HG02970 (cell line): ENCODE measurements at regions not wholly inside any gene's neighbourhood (a gene's known extent, or its start where the extent isn't known, plus 50 kb on each side); places are given as distances from the start of the nearest gene placed in this dataset.

ENCODE experiments used
- ATAC-seq: cut with Tn5 transposase; IDR thresholded peaks from one replicate; pipeline ENCODE4 v1.9.1; 2021; ENCODE audit warnings: mild to moderate bottlenecking, moderate library complexity, moderate number of reproducible peaks; ENCODE audit not compliant: unreplicated experiment, low FRiP score

DNA sequence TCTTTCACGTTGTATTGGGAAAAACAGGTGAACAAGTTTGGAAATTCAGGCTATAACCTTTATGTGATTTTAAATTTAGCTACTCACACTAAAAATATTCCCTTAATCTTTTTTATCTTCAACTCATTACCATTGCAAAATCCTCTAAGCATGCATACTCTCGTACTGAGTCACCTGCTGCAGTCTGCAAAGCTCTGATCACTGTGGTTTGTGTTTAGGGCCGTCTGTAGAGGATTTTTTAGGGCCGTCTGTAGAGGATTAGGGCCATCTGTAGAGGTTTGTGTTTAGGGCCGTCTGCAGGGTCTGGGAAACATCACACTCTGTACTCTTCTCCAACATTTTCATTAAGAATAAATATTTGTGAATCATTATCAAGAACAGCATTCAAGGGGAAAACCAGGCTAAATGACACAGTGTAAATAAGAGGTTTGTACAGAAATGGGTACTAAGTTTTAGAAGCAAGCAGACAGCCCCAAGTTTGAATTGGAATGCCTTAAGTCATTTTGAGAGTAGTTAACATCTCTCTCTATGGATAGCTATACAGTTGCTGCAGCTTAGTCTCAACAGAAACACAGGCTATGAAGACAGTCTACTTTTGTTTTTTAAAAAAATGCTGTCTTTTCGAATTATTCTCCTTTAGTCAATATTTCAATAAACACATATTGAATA, 155.0 kb upstream of the TSLP start:
- ATAC-seq: no peak

DNA sequence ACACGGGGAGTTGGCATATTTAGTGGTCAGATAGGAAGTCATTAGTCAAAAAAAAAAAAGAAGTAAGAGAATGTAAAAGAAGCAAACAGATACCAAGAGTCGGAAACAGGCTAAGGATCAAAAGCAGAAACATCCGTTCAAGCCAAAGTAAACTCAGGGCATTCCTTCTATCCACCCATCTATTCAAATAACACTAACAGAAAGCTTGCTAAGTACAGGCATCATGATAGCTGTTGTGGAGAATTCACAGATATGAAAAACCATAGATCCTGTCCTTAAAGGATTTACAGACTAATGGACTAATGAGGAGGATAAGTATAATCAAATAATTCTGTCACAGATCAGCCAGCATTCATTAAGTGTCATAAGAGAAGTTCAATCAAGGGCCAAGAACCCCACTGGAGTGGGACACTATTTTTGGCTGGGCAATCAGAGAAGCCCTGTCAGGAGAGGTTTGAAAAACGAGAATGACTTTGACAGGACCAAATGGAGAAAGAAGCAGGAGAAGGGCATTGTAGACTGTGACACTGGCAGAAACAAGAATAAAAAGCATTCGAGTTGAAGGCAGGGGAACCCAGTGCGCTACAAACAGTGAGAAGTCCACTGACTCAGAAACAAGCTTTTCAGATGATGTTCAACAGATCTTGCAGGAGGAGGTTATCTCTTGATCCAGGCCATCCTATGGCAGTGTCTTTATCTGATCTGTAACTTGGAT, 154.2 kb upstream of the TSLP start:
- ATAC-seq: no peak

DNA sequence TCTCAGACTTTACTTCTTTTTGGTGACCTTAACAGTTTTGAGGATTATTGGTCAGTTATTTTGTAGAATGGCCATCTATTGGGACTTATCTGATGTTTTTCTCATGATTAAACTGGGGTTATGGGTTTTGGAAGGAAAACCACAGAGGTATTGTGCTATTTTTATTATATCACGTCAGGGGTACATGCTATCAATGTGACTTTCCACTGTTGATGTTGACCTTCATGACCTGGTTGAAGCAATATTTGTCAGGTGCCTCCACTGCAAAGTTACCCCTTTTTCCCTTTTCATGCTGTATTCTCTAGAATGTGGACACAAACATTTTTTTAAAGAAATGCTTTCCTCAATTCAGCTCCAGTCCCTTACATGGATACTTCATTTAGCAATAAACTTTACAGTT, 152.8 kb upstream of the TSLP start:
- ATAC-seq: no peak

DNA sequence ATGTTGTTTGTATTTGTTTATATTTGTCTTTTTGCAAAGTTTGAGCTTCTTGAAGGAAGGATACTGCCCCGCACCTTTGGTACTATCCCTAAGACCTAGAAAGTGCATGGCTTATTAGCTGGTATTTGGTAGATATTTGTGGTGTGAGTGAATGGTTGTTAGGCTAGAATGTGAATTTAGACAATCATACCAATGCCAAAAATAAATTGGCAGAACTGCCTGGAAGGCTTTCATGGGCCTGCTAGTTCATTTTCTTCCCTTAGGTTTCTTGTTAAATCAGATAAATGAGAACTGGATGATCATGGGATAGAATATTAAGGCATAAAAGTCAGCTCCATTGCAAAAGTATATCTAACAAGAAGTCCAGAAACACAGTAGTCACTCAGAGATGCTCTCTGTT, 147.5 kb upstream of the TSLP start:
- no peak for ATAC-seq

DNA sequence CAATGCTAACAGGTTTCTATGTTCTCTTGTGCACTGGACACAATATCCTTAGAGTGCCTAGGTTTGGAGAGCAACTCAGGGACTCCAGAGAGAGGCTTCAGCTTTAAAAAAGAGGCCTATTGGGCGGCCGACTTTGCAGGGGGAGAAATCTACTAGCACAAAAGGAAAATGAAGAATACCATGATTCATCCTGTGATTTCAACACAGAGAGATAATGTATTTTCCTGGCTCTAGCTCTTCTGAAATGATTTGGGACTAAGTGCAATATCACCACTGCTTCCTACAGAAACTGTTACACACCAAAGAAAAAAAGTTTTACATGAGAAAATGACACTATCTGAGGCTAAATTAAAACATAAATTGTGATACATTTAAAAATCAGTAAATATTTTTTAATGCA, 146.1 kb upstream of the TSLP start:
- no peak for ATAC-seq

DNA sequence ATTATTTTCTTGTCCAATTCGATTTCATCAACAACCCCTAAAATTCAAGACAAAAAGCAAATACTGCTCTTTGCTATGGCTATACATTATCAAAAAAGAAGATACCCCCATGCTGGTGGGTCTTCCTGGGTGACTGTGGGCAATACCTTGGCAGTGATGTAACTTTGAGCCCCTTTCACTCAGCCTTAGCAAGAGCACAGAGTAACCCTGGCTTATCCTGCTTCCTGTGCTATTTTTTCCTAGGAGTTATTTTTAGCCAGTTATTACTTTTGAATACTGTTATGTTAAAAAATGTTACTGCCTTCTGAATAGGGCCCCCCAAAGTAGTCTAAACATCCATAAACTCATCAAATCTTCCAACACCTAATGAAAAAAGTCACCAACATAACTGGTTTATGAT, 145.6 kb upstream of the TSLP start:
- ATAC-seq: no peak

DNA sequence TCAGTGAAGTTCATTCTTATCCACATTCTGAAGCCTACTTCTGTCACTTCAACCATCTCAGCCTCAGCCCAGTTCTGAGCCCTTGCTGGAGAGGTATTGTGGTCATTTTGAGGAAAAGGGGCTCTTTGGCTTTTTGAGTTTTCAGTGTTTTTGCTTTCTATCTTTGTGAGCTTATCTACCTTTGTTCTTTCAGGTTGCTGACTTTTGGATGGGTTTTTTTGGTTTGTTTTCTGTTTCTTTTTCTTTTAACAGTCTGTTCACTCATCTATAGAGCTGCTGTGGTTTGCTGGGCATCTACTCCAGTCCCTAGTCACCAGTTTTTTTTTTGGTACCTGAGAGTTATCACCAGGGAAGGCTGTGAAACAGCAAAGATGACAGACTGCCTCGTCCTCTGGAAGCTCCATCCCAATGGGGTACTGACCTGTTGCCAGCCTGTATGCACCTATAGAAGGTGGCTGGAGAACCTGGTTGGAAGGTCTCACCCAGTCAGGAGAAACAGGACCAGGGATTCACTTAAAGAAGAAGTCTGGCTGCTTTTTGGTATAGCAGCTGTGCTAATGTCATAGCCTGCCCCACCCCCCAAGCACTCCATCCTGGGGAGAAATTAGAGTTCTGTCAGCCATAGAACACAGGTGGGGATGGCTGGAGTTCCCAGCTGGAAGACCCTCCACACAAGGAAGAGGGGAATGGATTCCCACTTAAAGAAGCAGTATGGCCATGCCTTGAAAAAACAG, 138.6 kb upstream of the TSLP start:
- no peak for ATAC-seq

DNA sequence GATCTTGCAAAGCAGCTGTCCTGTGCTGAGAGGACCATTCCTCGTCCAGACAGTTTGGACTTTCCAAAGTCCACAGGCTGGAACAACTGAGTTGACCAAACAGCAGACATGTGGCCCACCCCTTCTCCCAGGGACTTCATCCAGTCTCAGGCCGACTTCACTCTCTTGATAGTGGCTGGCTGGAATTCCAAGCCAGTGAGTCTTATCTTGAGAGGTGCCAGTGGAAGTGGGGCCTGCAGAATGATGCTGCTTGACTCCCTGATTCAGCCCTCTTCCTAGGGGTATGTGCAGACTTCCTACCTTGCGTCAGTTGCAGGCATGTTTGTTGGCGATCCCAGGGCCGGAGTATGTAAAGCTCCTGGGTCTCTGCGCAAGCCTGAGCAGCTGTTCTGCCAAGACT, 131.4 kb upstream of the TSLP start:
- ATAC-seq: no peak

DNA sequence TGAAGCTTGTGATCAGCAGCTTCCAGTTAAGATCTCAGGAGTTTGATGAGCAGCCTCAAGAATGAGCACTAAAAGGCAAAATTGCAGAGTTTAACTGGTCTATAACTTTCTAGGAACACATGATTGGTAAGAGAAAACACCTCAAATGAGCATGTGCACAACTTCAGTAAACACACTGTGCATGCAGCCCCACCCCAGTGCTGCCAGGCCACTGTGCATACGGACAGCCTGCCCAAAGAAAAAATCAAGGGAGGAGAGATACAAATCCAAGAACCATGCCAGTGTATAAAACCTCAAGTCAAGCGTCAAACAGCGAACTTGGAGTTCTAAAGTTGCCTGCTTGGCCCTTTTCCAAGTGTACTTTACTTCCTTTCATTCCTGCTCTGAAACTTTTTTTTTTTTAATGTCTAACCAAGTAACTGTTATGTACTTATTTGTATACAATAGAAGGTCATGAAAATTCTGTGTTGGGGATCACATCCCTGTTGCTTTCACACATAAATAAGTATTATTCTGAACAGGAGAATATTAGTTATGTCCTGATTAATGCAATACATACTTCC, 125.6 kb upstream of the TSLP start:
- ATAC-seq: no peak

DNA sequence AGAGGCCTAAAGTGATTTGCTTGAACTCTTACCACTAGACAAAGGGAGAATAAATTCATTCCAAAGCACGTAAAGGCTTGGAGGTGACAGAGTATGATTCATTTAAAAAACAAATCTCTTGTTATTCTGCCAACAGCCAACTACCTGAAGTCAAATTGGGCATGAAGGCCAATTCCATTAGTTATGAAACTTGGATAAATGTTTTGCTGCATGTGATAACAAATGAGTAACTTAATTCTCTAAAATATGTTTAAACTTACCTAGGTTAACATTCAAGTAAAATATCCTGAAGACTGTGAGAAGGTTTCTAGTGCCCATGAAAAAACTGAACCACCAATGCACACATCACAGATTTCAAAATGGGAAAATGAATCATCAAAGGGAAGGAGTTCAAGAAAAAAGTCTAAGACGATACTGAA, 120.1 kb upstream of the TSLP start:
- ATAC-seq: no peak

DNA sequence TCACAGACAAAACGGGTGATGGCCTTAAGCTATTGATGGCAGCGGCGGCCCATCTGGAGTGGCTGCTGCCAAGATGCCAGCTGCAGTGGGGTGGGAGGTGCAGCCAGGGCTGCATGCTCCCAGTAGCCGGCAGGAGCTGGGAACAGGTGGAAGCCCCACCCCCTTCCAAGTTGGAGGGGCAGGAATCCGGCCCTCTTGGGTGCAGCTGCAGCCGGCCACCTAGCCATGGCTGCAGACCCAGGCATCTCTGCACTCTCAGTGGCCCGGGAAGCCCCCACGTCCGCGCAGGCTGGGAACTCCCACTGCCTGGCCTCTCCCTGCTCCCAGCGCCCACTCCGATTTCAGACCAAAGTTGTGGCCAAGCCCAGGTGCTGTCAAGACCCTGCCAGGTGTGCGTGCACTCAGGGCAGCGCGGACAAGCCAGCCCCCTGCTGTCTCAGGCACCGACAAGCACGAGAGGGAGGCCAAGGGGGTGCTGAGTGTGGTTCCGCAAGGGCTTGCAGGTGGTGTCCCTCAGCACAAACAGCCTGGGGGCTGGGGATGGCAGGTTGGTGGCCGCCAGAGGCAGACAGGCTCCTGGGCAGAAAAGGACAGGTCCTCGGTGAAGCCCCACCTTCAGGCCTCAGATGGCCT, 115.1 kb upstream of the TSLP start:
- ATAC-seq: no peak

DNA sequence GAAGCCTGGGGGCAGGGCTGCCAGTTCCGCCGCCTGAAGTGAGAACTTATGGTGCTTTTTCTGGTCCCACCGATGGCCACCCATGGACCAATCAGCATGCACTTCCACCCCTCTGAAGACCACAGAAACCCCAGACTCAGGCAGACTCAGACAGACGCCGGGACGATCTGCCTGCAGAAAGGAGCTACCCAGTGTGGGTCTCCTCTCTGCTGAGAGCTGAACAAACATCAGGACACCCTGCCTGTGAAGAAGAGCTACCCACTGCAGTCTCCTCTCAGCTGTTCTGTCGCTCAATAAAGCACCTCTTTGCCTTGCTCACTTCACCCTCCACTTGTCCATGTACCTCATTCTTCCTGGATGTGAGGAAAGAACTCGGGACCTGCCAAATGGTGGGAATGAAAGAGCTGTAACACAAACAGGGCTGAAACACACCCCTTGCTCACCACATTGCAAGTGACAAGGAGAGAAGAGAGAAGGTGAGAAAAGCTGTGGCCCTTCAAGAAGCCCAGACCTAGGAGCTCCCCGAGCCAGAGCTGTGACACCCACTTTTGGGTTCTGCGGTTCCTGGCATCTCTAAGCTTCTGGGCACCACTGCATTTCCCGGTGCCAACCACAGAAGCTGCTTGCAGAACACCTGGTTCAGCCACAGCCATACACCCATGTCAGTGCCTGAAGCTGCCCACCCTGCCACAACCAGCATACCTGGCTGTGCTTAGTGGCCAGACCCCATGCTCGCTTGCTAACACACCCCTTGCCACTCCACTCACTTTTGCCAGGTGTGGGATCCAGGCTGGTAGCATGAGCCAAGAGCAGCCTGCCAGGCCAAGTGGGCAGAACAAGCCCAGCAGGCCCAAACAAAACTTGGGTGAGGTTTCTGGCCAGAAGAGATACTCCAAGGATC, 114.3 kb upstream of the TSLP start:
- ATAC-seq: no peak

DNA sequence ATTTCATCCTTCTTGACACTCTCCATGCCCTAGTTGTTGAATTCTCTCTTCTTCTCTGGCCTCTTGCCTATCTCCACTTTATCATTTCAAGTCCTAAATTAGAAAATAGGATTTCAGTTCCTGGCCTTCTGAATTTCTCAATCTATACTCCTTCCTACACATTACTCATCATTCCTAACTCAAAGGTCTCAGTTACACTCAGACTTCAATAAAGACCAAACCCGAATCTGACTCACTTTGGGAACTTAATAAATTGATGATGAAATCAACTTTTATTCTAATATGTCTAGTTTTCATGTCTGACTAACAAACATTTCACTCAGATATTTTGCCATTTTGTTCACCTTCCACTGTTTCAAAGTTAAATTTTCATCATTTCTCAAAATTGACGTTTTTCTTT, 113.6 kb upstream of the TSLP start:
- ATAC-seq: no peak

DNA sequence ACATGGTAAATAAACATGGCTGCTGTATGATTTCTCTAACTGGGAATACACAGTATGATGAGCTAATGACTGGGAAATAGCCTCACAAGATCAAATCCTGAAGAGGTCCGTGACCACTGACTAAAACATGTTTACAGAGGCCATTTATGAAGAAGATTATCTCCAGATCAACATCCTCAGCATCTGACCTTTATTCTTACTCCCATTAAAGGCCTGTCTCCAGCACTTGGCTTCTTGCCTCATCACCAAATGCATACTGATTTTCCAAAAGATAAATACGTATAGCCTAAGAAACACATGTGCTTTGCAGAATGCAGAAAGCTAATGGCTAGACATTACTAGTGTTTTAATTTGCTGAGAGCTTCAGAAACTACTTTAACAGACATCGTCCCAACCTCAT, 108.0 kb upstream of the TSLP start:
- no peak for ATAC-seq

DNA sequence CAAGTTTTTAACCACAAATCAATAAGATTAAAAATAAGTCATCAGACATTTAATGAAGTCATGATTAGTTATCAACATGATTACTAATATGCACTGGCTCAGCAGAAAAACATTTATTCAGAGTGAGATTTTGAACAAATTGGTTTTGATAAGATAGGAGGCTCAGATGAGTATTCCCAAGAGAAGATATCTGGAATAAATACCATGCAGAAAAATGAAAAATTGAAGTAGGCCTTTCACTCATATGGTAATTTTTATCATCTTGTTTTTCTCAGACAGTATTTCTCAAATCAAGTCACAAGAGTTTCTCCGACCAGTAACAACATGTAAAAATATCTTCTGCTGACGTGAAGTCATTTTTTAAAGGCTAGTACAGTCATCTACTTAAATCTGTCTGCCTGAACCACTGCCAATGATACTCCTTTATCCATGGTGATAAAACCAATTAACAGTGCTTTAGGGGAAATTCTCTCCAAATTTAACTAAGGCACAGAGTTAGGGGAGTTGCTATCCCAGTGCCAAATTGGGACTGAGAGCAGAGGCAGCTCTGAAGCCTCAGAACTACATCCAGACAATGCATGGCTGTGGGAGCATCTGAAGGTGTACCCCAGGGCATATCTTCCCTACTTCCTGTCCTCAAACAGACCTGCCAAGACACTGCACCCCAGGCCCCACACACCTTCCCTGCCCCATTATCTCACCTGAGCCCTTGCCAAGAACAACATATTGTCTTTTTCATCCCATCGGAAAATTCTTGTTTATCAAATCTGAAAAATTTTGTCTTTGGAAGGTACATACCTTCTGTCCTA, 105.5 kb upstream of the TSLP start:
- no peak for ATAC-seq

DNA sequence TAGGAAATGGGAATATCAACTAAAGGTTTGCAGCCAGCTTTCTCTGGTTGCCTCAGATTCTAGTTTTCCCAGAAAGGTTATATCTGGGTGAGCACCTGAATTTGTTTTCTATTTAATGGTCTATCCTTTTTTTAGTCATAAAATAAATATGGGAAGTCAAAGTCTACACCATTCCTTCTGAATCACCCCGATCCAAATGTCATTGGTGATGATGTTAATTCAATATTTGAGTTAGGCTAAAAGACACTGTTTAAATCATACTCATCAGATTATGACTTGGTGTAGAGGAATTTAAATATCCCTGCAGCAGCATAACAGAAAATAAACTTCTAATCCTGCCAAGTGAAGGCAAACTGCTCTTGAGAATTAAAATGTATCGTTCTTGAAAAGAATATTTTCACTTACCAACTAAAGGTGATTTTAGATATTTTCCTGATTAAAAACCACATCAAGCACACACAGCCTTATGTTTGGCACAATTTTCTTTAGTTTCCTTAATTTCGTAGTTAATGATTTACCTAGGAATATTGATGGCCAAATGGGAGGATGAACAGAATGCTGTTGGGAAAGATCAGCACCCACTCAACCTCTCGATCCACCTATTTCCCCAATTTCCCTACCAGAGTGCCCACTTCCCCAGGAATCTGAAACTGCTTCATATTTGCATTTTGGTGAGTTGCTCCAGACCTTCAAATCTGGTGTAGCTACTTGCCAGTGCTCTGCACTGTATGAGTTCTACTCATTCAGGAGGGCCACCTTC, 103.1 kb upstream of the TSLP start:
- ATAC-seq: no peak

DNA sequence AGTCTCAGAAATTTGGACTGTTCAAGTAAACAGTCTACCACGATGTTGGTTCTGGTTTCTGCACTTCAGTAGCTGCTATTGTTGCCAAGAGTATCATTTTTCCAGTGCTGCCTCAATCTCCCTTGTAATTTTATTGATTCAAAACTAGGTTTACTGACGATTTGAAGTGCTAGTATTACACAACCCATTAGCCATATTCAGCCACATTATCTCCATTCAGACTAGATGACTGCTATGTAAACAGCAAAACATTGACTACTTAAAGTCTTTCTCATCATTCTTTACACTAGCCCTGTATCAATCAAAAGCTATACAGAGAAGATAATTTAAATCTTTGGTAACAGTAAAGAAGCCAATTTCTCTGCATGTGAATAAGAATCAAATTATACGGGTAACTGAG, 102.0 kb upstream of the TSLP start:
- no peak for ATAC-seq

DNA sequence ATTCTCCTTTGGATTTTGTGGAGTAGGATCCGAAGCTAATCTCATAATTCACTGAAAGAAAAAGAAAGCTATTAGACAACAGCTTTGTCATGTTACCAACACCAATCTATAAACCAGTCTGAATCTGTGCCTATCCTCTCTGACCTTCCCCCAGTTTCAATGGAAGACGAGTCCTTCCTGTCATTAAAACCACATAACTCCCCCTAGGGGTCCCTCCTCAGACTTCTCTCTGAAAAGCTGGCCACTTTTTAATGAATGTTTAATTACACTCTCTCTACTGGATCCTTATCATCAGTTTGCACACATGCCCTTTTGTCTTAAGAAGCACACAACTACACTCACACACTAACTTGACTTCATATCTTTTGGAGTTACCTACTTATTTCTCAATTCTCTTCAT, 98.0 kb upstream of the TSLP start:
- ATAC-seq: no peak
